ENCODE measurements at regions not wholly inside any gene's neighbourhood (a gene's known extent, or its start where the extent isn't known, plus 50 kb on each side); places are given as distances from the start of the nearest gene placed in this dataset.
"Not testable (repeated sequence)": the region's sequence is repeated elsewhere in the genome, so short reads cannot be mapped to it uniquely, and the experiment has no call there.

DNA sequence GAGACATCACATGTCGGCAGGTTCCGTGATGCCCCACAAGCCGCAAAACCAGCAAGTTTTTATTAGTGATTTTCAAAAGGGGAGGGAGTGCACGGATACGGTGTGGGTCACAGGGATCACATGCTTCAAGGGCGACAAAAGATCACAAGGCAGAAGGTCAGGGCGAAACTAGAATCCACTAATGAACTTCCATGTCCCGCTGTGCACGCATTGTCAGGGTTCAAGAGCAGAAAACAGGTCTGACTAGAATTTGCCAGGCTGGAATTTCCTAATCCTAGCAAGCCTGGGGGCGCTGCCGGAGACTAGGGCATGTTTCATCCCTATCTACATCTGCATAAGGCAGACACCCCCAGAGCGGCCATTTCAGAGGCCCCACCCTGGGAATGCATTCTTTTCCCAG is 225.2 kb downstream of the NPHP4 start:
- not testable (repeated sequence) for DNase-seq (ENCODE audit: low read depth)

DNA sequence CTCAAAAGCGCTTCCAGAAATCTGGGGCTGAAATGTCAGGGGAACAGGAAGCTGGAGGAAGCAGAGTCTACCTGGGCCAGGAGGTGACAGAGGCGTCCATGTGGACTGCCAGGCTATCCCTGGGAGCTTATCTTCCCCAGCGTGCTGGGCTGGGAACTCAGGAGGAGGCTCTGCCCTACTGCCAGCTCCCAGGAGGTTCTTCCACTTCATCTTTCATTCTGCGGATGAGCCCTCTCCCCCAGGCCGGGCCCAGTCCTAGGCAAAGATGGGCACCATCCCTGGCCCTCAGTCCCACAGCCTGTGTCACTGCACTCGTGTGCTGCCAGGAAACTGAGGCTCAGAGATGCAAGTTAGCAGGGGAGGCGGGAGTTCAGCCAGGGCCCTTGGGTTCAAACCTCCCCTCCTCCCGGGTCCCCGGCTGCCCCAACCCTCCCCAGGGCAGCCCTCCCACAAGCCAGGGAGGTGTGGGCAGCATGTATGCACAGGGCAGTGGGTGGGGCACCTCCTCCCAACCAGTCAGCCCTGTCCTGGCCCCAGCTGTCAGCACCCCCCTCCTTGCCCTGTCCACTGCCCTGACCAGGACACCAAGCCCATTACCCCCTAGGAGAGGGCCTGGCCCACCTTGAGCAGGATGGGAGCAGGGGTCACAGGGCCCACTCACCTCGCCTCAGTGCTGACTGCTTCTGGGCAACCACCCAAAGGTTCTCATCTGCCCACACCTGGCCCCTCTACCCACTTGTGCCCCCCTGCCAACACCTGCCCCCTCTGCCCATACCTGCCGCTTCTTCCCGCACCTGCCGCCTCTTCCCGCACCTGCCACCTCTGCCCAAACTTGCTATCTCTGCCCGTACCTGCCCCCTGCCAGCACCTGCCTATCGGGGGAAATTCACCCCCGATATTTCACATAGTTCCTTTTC is 226.0 kb downstream of the NPHP4 start:
- no peak for DNase-seq (ENCODE audit: low read depth)

DNA sequence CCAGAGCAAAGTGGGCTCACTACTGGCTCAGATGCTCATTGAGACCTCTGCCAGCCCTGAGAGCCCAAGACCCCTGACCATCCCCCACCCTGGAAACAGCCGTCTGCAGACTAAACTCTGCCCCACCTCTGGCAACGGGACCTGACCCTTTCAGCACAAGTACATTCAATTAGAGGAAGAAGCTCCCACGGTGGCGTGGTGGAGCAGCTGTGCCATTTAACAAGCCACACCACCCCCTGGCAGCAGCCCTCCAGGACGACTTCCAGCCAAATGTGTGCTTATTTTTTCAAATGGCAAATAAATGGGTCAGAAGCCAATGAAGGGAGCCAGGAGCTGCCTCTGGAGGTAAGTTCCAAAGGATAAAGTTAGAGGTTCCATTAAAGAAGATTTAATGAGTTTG is 226.7 kb downstream of the NPHP4 start:
- no peak for DNase-seq (ENCODE audit: low read depth)

DNA sequence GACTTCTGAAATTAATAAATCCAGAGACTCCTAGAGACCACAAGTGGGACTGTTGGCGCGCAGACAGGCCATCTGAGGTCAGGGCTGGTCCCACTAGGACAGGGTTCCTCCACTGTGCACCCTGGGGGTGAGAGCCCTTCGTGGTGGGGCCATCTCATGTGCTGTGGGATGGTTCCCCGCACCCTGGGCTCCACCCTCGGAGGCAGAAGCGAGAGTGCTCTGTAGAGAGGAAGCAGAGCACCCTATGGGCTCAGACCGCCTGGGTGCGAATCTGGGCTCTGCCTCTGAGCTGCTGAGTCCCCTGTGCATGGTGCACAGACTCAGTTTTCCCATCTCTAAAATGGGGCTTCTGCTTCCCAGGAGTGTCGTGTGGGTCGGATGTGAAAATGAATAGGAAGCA is 227.3 kb downstream of the NPHP4 start:
- no peak for DNase-seq (ENCODE audit: low read depth)

DNA sequence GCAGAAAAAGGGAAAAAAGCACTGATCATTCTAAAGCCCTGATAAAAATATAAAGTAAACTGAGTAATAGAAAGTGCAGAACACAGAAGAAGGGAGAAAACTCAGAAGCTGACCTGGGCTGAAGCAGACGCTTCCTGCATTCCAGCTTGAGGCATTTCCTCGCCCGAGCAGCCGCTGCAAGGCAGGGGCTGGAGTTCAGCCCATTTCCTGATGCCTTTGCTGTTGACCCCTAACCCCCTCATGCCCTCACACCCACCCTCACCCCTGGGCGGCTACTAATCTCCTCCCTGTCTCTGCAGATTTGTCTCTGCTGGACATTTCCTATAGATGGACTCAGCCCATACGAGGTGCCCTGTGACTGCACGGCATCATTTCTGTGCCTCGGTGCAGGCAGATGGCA is 227.8 kb downstream of the NPHP4 start:
- DNase-seq (ENCODE audit: low read depth), result no peak

DNA sequence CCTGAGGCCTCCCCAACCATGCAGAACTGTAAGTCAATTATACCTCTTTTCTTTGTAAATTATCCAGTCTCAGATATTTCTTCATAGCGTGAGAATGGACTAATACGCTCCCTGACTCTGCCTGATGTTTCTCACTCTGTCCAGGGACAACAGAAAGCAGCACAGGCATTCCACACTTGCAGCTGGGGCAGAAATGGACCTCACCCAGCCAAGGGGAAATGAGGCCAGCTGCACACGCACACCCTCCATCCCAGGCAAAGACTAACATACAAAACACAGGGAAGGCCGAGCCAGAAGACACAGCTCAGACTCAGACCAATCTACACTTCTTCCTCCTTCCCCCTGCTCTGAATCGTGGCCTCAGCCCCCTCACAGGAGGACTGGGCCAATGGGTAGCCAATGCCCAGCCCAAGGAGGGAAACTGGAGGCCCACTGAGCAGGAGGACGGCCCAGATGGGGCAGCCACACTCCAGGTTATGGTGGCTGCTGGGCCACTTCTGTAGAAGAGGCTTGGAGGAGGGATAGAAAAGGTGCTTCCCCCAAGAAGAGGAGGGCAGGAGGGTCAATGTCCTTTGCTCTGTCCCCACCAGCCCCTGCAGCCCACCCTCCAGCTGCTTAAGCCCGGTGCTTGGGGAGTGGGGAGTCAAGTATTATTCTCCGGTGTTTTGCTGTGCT is 228.4 kb downstream of the NPHP4 start:
- DNase-seq (ENCODE audit: low read depth), result no peak

DNA sequence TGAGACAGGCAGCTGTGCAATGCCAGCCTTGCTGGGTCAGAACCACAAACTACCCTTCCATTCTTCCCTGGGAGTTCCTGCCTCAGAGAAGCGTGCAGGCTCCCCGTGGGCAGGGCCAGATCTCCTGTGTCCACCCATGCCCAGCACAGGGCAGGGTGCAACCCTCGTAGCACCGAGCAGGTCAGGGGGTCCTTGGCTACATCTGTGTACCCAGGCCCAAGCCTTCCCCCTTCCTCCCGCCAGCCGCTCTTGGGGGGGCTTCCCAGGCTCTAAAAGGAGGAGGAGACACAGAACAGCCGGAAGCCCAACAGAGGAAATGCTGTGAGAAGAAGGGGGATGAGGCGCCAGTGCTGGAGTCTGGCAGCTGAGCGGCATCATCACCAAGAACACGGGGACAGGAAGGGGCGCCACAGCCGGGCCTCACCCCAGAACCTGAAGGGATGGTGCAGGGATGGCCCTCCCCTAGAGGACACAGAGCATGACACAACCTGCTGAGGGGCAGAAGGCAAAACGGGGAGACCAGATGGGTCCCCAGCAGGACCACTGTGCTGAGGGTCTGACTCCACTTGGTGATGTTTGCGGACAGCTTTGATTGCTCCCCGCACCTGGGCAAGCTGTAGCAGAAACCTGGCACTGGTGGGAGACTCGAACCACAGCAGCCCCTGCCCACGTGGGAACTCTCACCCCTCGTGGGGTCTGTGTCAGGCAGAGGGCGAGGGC is 233.2 kb downstream of the NPHP4 start:
- DNase-seq (ENCODE audit: low read depth), result no peak

DNA sequence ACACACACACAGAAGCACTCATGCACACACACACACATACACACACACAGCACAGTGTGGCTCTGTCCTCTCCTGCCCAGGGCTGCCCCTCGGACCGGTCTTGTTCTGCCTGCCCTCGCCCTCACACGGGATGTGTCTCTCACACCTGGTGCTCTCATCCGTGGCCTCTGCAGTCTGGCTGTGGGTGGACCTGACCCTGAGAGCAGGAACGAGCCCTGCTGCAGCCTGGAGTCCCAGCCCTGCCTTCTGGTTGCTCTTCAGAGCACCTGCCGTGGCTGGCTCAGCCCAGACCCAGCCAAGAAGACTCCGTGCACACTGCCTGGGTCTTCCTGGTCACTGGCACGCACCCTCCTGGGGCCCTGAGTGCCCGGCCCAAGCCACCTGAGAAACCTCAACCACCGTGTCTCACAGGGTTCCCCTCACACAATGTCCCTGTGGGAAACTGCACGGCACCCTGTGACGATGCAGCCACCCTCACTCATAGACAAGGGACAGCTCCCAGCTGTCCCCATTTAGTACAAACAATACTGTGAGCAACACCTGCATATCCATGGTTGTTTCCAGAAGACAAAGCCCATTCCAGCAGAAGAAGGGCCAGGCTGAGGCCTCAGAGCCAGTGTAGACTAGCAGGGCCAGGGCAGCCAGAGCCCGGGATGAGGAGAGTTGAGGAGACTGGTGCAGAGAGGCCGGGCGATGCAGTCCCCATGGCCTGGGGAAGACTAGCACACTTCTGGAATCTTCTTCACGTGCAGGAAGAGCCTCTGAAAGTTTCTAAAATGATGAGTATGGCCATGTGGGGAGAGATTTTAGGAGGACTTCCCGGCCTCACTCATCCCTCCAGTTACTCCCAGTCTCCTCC is 234.0 kb downstream of the NPHP4 start:
- DNase-seq (ENCODE audit: low read depth), result no peak

DNA sequence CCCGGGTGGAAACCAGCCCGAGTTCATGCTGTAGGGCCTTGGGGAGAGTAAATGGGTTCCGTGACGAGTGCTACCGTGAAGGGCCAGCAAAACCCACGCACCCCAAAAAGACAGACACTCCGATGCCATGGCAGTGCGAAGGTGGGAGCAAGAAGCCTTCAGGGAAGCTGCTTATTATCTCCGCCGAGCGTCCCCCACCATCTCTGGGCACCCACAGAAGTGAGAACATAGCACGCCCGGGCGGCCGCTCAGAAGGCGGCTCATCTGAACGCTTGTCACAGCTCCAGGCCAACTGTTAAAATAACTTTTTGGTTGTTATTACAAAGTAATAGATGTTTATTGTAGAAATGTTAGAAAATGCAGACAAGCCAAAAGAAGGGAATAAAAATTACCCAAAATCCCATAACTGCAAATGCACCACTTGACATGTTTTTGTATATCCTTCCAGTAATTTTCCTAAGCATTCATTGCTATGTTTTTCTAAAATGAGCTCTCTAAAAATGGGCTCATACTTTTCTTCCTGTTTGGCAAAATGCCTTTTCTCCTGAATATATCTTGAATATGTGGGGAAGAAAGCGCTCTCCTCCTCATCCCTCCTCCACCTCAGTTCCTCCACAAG is 234.9 kb downstream of the NPHP4 start:
- no peak for DNase-seq (ENCODE audit: low read depth)

DNA sequence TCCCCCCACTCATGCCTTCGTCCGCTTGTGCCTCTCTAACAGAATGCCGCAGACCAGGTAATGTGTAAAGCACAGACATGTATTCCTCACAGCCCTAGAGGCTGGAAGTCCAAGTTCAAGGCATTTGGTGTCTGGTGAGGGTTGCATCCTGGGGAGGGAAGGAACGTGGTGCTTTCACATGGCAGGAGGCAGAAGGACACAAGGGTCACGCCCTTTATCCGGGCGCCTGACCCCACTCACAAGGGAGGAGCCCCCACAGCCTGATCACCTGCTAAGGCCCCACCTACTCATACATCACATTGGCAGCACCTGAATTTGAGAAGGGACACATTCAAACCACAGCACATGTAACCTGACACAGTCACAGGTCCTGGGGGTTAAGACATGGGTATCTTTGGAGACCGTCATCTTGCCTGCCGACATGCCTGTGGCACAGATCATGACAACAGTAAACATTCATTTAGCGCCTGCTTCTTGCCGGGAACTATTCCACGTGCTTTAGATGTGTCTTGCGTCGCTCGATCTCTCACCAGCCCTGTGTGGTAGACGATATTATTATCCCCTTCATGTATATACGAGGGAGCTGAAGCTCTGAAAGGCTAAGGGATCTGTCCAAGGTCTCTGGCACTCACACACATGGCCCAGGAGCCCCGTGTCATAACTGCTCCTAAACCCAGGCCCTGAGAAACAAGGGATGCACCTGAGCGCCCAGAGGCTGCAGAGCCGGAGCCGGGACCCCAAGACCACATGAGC is 235.6 kb downstream of the NPHP4 start:
- no peak for DNase-seq (ENCODE audit: low read depth)

DNA sequence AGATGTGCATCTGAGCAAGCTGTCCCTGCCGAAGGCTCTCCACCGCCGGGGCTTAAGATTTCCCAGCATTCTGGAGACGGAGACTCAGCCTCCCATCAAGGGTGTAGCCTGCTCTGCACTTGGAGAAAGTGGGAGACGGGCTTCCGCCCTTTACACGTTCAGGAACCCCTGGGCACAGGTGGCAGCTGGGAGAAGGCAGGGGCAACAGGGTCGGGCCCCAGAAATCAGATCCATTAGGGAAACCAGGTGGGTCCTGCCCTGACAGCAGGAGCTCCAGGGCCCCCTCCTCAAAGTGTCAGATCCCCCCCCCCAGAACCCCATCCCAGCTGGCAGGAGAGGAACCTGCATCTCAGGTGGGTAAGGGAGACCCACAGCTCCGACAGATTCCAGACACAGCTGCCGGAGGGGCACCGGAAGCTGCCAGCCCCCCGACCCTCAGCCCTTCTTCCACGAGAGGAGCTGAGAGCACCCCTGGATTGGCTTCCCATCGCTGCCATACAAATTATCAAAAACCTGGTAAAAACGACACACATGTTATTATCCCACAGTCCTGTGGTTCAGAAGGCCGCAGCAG is 236.6 kb downstream of the NPHP4 start:
- no peak for DNase-seq (ENCODE audit: low read depth)

DNA sequence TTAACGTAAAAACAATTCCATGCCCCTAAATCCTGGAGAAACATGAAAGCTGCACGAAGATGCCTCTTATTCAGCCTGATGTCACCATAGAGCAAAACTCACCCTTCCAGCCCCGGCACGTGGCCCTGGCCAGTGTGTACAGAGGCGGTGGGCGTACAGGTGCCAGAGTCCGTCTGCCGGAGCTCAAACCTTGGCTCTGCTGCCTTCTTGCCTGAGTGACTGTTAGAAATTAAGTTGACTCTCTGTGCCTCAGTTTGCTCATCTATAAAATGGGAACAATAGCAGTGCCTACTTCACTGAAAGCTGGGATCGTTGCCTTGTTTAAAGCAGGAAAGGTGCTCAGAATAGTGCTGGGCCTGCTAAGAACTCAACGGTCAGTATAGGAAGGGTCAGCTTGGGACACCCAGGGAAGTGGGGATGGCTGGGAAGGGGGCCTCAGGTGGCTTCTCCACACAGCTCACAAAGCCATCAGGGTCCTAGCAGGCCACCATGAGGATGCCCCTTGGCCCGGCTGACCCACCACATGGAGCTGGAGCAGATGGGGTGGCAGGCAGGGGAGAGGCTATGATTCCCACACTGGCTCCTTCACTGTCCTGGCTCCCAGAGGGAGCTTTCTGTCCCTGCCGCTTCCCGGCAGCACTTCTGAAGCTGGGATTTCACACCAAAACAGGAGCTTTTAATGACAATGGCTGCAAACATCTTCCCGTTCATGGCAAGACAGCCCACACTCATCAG is 237.2 kb downstream of the NPHP4 start:
- no peak for DNase-seq (ENCODE audit: low read depth)

DNA sequence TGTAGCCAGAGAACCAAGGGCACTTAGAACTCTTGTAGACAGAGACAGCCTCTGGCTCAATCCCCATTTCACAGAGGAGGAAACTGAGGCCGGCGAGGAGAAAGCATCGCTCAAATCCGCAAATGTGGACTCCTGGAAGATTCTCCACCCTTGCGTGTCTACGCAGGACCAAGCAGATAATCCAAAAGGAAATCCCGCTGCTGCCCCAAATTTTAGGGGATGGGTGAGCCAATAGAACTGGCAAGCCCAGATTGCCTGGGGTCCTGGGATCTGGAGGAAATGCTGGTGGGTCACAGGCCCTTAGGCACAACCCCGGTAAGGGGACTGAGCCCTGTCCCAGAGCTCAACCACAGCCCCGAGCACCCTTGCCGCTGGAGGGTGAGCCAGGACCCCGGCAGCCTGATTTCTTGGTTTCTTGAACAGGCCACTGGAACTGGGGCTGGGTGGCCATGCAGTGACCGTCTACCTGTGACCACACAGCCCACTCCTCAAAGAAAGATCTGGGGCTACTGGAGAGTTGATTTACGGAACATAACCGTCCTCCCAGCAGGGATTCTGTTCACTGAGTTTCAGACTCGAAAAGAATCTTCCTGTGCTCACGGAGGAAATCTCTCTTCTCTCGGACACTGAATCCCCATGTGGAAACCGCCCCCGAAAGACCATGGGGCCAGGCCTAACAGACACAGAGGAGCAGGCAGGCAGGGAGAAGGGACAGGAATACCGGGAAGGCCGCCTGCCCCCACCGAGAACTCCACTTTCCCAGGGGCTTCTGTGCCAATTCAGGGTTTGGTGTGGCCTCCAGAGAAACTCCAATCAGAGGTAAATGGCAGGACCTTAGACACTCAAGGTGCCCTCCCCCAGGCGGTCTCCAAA is 238.4 kb downstream of the NPHP4 start:
- DNase-seq (ENCODE audit: low read depth), result no peak

DNA sequence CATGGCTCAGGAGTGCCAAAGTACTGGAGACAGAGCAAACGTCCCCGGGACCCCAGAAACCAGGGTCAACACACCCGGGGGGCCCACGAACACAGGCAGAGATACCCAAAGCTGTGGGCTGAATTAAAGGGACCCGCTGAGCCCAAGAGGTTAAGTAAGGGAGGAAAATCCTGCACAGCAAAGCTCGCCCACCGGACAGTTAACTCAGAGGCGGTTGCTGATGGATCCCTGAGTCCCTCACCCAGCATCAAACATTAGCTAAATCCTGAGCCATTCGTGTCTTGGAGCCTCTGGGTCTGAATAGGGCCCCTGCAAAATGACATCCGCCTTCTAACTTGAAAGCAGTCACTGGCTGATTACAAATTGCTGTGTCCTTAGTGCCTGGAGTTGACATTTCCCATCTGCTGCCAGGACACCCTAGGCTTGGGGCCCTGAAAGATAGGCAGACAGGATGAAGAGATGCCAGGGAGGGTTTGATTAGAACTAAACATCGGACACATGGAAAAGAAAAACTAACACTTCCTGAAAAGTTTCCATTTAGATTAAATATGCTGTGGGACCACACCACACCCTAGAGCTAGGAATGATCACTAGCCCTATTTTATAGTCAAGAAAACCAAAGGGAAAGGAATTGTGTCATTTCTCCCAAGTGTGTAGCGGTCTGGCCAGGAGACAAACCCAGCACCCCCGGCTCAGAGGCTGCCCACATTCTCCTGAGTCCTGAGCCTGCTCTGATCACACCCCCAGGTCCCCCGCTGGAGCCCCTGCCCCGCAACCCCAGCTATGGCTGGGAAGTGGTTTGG is 239.3 kb downstream of the NPHP4 start:
- no peak for DNase-seq (ENCODE audit: low read depth)

DNA sequence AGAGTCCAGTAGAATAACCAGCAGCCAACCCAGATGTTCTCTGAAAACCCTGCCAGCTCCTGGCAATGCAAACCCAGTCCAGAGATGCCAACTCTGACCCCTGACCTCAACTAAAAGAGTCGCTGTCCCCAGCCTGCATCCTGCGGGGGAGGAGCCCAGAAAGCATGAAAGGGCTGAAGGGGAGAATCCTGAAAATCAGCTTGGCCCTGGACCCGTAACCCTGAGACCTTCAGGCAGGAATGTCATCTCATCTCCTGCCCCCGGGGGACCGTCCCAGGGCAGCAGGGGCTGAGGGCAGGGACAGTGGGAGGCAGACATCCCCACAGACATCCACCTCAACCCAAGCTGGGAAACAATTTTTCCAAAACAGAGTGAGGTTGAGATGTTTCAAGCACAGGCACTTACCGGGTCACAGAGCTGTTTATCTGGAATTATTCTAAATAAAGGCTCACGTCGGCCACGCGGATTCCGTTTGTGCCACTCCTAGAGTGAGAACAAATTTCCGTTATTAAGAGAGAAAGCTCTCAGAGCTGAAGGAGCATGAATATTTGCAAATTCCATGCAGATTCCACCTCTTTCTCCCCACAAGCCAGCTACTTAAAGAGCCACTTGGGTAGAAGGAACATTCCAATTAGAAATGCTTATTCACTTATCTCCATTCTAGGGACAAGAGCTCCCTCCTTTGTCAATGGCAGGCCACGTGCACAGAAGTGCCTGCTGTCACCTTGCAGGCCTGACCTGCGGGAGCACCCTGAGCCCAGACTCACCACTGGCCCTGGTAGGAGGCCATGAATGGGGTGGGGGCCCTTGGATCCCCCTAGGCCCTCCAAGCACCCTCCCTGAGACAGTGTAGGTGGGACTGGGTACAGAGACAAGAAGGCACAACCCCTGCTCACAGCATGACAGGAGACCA is 240.1 kb downstream of the NPHP4 start:
- DNase-seq (ENCODE audit: low read depth), result no peak

DNA sequence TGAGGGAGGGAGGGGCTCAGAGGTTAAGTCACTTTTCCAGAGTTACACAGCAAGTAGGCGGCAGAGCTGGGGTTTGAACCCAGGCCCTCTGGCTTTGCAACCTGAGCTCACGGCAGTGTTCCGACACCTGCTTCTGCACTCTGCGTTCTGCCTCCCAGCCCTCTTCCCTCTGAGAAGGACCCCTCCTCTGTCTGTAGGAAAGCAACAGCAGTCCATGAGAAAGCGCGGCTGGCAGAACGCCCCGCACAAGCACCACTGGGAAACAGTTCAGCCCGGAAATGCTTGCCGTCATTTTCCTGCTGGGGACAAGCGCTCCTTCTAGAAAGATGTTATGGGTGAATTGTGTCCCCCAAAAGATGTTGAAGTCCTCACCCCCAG is 241.1 kb downstream of the NPHP4 start:
- DNase-seq (ENCODE audit: low read depth), result no peak

All from renal cortical epithelial cell (primary cell).